Activated CD8-positive, alpha-beta memory T cell treated with anti-CD3 and anti-CD28 coated beads, Interleukin-2, amount 50 U/mL, for 1 hour (primary cell): ENCODE measurements at regions not wholly inside any gene's neighbourhood (a gene's known extent, or its start where the extent isn't known, plus 50 kb on each side); places are given as distances from the start of the nearest gene placed in this dataset.

Experiments
- DNase-seq: peaks from one replicate; pipeline ENCODE4 v3.0.0-alpha.2; 2020; ENCODE audit errors: extremely low read depth

DNA sequence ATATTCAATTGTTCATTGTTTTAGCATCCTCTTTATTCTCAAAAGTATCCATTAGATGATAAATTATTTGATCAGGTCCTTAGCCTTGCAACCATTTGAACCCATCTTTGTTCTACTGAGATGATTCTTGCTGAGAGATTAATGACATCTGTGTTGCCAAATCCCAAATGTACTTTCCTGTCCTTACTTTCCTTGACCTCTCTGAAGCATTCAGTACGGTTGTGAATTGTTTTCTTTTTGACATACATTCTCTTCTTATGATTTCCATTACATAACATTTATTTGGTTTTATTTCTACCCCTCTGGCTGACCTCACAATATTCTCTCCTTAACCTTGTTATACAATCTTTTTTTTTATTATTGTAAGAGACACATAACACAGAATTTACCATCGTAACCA lies 1058.6 kb upstream of the CNTNAP5 start:
- DNase-seq = no peak

DNA sequence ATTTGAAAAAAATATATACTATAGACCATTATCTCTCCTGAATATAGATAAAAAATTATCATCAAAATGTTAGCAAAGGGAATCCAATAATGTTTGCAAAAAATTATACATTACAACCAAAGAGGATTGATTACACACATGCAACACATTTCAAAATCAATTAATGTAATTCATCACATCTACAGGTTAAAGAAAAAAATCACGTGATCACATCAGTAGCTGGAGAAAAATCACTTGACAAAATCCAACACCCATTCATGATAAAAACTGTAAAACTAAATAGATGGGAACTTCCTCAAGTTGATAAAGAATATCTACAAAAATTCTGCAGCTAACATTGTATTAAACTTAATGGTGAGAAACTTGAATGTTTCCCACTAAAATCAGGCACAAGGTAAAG lies 1047.5 kb upstream of the CNTNAP5 start:
- no peak for DNase-seq

DNA sequence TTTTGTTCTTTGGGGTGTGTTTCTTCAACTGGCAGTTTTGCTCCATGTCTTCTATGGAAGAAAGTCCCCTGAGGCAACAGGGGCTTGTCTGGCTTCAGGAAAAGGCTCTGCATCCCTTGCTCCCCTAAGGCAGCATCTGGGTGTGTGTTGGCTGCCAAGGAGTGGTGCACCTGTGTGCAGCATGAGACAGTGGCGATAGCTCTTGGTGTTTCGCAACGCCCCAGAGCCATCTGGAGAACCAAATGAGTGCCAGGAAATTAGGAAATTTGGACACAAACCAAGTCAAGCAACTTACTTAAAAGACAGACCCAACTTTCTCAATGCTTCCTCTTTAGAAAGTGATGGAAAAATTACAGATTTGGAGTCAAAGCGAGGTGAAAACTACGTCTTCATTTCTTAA lies 1044.4 kb upstream of the CNTNAP5 start:
- no peak for DNase-seq

DNA sequence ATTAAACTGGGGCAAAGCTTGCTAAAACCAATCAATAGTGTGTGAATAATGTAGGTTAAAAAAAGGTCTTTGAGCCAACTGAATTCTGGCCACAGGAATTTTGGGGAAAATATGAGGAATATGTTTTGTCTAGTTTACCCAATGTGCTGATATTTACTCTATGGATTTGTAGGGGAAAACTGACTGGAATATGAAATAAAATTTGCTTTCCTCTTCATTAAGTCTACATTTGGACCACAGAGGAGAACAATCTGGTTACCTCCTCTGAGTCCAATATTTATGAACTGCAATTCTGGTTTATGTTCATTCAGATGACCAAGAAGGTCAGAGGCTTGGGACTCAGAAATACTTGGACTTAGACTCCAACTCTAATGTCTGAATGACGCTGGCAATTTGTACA lies 1042.2 kb upstream of the CNTNAP5 start:
- no peak for DNase-seq

DNA sequence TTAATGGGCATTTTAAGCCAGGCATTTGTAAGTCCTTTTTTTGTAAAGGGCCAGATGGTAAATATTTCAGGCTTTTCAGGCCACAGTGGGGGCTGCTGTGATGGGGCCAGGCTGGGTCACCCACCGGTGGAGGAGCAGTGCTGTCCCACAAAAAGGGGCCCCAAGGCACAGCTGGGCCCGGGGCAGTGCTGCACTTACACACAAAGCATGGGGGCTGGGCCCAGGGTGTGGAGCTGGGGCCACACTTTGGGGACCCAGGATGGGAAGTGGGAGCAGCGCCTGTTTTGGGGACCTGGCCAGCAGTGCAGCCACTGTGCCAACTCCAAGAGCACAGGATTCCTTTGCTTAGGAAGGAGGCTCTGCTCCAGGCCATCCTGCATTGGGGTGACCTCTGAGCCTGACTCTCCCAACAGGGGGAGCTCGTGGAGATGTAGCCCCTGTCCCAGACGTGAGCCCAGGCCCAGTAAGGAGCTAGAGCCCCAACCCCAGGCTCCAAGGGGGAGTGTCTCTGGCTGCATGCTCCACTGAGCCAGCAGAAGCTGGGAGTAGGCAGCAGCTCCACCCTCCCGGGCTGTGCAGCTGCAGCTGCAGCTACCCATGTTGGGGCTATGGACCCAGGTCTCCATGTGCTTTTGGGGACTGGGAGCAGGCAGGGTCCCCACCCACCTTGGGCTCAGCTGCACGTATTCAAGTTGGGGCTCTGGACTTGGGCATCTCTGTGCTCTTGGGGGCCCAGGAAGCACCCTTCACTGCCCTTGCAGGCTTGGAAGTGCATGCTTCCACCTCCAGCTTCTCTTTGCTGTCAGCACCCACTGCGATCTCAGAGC lies 1036.5 kb upstream of the CNTNAP5 start:
- DNase-seq = no peak

DNA sequence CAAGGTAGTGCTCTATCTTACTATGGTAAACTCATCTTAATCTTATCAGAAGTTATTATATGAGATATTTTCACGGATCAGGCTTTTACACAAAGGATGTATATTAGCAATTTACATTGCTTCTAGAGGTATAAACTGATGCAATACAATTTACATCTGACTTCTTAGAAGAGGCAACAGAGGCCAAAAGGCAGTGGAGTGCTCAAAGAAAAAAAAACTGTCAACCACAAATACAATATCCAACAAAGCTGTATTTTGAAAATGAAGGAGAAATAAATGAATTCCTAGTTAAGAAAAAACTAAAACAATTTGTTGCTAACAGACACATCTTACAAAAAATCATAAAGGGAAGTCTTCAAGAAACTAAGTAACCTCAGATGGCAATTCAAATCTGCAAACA lies 1031.5 kb upstream of the CNTNAP5 start:
- DNase-seq = no peak

DNA sequence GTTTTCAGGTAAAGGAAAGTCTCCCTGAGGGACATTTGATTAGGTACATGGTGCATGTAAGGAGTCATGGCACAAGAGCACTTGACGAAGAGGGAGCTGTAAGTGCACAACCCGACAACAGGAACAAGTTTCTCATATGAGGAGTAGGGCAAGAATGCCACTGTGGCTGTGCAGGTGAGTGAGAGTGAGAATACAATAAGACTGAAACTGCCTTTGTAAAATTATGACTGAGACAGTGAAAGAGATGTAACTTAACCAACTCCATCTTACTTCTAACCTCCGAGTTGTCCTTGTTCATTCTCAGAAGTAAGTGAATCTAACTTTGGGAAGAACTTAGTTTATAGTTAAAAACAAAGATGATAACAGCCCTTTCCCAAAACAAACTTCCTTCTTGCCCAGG lies 1025.8 kb upstream of the CNTNAP5 start:
- no peak for DNase-seq

DNA sequence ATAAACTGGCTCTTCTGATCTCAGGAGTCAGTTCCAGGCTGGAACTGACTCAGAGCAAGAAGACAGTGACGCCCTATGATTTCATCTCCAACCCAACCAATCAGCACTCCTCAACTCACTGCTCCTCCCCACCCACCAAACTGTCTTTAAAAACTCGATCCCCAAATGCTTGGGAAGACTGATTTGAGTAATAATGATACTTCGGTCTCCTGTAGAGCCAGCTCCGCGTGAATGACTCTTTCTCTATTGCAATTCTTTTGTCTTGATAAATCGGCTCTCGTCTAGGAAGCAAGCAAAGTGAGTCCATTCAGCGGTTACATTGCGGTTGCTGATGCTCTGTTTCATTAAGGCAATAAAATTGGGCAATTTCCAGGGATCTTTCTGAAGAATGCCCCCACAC lies 1025.3 kb upstream of the CNTNAP5 start:
- DNase-seq = no peak

DNA sequence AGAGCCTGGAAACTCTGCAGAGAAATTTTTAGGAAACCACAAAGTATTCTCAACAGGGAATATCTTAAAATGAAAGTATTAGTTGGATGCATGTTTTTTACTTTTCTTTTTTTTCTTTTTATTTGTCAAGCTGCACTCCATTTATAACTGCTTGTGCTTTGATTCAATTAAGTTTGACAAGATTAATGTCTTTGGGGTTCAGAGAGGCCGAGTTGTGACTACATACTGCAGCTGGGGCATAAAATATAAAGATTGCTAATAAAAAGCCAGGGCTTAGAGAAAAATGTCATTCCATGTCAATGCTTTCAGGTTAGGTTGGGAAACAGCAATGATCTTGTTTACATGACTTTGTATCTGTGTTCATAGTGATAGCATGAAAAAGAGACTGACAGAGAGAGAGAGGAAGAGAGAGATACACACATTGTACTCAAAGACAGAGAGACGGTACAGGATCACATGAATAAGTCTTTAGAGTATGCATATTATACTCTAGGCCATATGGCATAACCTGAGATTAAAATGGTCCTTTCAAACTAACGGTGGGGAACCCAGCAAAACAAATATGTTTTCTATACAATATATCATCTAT lies 1022.3 kb upstream of the CNTNAP5 start:
- DNase-seq = no peak

DNA sequence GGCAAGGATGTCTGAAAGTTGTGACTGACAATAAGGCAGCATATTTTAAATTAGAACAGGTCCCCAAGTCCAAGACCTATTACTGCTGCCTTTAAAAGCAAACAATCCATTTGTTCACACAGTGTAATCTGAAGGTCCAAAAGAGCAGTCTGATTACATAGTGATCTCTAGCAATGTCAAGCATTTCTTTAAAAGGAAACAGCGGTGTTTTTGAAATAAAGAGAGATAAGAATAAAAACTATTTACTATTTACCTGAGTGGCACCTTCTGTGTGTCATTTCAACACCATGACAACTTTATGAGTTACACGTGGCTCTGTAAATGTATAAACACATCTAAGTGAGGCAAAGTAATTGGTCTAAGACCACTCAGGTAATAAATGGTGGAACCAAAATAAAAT lies 1009.9 kb upstream of the CNTNAP5 start:
- DNase-seq = no peak

DNA sequence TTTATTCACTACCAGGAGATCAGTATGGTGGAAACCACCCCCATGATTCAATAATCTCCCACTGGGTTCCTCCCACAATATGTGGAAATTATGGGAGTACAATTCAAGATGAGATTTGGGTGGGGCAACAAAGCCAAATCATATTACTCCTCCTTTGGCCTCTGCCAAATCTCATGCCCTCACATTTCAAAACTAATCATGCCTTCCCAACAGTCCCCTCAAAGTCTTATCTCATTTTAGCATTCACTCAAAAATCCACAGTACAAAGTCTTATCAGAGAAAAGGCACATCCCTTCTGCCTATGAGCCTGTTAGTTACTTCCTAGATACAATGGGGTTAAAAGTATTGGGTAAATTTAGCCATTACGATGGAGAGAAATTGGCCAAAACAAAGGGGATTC lies 989.5 kb upstream of the CNTNAP5 start:
- DNase-seq = no peak

DNA sequence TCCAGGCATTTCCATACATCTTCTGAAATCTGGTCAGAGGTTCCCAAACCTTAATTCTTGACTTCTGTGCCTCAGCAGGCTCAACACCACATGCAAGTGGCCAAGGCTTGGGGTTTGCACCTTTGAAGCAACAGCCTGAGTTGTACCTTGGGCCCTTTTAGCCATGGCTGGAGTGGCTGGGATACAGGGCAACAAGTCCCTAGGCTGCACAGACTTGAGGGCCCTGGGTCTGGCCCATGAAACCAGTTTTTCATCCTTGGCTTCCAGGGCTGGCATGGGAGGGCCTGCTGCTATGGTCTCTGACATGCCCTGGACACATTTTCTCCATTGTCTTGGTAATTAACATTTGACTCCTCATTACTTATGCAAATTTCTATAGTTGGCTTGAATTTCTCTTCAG lies 988.8 kb upstream of the CNTNAP5 start:
- DNase-seq = no peak

DNA sequence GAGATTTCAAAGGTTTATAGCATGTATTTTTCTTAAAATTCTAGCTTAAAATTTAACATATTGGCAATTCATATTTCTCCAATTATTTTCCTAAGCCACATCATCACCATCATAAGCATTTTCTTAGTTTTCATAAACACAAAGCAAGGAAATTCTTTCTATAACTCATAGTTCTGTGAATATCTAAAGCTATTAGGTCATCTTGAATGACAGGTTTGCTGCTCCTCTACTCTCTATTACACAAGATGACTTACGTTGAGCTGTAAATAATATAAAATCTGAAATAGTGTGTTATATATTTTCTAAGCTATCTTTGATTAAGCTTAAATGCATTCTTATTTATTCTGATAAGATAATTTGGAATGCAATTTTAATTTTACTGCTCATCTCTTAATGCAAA lies 984.6 kb upstream of the CNTNAP5 start:
- no peak for DNase-seq

DNA sequence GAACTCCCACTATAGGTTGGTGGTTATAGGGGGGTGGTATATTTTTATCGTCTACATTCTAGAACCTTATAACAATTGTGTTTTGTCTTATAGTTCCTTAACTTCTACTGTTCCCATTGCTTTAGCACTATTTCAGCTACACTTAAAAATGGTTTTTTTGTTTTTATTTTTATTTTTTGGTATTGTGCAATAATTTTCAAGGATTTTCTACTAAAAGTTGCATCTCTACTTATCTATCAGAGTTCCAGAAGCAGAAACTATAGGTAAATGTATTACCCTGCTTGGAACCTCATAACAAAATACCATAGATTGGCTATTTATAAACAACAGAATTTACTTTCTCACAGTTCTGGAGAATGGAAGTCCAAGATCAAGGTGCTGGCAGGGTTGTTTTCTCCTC lies 981.6 kb upstream of the CNTNAP5 start:
- DNase-seq = no peak

DNA sequence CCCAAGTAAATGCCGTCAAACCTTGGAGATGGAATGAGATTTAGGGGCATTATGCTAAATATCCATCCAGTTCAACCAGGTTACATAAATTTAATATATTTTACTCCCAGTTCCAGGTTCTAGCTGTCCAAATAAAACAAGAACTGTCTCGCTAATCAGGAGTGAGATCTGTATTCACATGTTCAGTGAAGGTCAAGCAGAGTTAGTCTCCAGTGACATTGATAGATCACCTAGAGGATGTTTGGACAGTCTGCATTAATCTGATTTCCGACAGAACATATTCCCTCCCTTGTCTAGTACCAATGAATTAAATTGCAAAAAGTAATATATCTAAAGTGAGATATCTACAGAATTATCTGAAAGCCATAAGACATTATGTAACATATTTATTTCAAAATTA lies 979.4 kb upstream of the CNTNAP5 start:
- no peak for DNase-seq

DNA sequence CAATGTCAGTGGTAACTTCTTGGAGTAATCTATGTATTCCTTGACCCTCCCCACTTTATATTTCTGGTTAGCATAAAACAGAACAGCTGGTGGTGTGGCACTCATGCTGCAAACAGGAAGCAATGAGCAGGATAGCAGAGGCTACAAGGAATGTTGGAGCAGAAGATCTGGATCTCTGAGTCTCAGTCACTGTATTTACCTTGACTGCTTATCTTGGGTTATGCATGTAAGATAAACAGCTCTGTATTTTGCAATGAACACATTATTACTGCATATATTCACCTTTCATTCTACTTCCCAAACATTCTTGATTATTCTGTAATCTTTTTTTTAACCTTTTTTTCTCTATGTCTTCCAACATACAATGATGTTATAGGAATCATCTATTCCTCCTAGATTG lies 977.9 kb upstream of the CNTNAP5 start:
- DNase-seq = no peak

DNA sequence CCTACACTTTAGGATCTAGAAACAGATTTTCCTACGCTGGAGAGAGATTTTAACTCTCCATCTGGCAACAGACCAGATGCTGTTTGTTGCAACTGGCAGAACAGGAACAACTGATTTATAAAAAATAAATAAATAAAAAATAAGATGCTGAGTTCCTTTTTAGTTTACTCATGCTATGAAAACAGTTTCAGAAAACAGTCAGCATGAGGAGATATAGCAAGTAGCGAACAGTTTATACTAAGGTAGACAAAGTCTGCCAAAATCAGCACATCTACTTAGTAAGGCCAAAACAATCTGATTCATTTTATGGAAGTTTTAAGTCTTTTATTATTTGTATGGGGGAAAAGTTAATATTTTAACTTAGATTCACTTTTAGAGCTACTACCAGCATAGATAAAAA lies 974.0 kb upstream of the CNTNAP5 start:
- no peak for DNase-seq

DNA sequence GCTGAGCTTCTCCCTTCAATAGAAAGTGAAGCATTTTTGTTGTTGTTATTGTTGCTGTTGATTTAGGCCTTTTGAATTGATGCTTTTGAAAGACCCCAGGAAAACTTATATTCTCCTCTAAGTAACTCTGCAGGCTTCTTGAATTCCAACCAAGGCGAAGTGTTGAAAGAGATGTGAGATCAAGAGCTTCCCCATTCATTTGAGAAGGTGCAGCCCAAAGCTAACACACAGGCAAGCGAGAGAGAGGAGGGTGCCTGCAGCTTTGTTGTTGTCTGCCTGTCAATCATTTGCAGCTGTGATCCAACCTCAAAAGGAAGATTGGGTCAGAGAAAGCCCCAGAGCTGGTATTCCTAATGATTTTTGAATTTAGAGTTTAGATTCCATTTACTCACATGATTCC lies 963.6 kb upstream of the CNTNAP5 start:
- DNase-seq = no peak

DNA sequence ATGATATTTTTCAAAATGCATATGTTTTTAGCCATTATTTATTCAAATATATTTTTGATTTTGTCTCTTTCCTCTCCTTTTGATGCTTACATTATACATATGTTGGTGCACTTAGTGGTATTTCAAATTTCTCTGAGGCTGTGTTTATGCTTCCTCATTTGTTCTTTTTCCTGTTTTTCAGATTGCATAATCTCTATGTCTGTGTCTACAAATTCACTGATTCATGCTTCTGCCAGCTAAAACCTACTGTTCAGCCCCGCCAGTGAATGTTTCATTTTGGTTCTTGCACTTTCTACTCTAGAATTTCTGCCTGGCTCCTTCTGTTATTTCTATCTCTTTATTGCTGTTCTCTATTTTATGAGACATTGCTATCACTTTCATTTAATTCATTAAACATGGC lies 951.7 kb upstream of the CNTNAP5 start:
- DNase-seq = no peak

DNA sequence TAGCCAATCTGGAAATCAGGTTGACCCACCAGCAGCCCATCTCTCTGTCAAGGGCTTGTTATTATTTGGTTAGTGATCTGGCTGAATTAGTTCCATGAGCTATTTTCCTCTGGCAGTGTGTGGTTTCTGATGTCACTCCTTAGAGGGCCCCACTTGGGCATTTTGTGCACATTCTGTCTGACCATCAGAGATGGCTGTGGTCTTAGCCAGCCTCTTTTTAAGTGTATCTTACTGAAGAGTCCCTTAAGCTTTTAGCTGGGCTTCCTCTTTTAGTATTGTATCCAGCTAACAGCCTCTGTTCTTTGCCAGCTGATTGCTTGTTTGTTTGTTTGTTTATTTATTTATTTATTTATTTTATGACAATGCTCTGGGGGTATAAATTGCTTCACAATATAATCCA lies 951.1 kb upstream of the CNTNAP5 start:
- no peak for DNase-seq

DNA sequence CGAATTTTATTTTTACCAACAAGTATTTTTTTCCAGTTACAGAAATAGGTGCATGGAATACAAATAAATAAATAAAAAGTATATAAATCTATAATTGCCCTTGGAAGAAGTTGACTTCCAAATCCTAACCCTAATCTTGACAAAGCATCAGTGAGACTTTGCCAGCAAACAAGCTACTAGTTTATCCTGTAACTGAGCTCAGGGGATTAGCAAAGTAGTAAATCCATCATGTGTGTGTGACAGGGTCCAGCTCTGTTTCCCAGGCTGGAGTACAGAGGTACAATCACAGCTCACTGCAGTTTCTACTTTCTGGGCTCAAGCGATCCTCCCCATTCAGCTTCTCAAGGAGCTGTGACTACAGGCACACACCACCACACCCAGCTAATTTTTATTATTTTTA lies 948.0 kb upstream of the CNTNAP5 start:
- DNase-seq = no peak

DNA sequence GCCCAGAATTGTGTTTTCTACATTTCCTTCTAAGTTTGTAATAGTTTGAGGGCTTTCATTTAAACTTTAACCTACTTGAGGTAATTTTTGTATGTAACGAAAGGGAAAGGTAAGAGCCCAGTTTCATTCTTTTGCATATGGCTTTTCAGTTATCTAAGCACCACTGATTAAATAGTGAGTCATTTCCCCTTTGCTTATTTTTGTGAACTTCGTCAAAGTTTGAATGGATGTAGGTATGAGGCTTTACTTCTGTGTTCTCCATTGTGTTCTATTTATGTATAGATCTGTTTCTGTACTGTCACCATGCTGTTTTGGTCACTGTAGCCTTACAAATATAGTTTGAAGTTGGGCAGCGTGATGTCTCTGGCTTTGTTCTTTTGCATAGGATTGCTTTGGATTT lies 944.8 kb upstream of the CNTNAP5 start:
- DNase-seq = no peak

DNA sequence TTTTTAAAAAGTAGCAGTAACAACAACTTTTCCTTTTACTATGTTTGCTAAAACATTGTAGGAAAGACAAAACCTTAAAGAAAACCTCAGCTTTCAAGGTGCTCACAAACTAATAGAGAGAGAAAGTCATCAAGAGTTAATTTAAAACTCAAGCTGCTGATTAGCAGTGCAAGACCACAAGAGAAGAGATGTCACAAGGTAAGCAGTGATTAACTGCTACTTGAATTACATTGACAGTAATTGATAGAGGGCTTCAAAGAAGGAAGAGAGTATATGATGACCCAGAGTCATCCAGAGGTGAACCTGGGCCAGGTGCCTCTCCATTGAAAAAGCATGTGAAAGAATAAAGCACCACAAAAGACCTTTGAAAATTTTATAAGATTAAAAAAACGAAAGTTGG lies 939.6 kb upstream of the CNTNAP5 start:
- DNase-seq = no peak
